OCI-LY1 (cell line): ENCODE measurements at regions not wholly inside any gene's neighbourhood (a gene's known extent, or its start where the extent isn't known, plus 50 kb on each side); places are given as distances from the start of the nearest gene placed in this dataset.

Source experiments
- CTCF ChIP-seq: fragments of 200-600 bp; sonication (generic), shearing (Covaris generic); IDR thresholded peaks from 2 replicates; pipeline ENCODE4 v1.5.1; 2017; ENCODE audit warnings: mild to moderate bottlenecking, antibody characterized with exemption, low read length, moderate library complexity, mixed read lengths
- EZH2 ChIP-seq: fragments of 200-600 bp; sonication (generic), shearing (Covaris generic); IDR thresholded peaks from 2 replicates; pipeline ENCODE4 v1.8.0; 2017; ENCODE audit warnings: borderline replicate concordance, mixed run types, mild to moderate bottlenecking, antibody characterized with exemption, low read length, moderate library complexity, mixed read lengths

- no peak for TF ChIP-seq CTCF
- TF ChIP-seq EZH2, result no peak
Measured at GRCh38 chr14:54048311-54048710, 91.7 kb upstream of the BMP4 start.
